D341Med (cell line): ENCODE measurements at regions not wholly inside any gene's neighbourhood (a gene's known extent, or its start where the extent isn't known, plus 50 kb on each side); places are given as distances from the start of the nearest gene placed in this dataset.

Experiments used
- DNase-seq: peaks from one replicate; pipeline ENCODE4 v3.0.0; 2012; ENCODE audit warnings: low spot score

DNA sequence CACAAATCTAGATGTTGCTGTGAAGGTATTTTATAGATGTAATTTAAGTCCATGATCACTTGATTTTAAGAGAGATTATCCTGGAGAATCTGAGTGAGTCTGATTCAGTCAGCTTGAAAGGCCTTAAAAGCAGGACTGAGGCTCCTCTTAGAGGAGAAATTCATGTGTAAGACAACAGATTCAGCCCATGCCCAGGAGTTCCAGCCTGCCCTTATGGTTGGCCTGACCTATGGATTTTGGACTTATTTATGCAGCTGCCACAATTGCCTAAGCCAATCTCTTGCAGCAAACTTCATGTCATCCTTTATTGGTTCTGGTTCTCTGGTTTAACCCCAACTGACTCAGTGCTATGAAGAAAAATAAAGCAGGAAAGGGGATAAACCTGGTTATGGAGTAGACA, 296.5 kb upstream of the RASGRP1 start:
- DNase-seq: no peak

DNA sequence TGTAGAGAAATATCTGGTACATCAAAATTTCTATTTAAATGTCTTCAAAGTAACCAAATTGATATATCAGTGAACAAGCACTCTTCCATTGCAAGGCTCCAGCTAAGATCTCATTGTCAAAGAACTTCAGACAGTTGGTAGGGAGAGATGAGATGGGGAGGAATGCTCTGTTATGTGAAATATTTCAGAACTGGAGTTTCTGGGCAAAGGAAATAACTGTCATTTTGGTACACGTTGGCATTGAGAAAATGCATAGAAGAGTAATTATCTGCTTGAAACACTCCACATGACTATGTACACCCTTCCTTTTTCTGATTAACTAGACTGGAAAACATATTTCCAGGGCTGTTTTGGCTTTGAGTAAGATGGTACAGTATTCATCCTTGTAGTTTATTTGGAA, 297.5 kb upstream of the RASGRP1 start:
- DNase-seq: no peak

DNA sequence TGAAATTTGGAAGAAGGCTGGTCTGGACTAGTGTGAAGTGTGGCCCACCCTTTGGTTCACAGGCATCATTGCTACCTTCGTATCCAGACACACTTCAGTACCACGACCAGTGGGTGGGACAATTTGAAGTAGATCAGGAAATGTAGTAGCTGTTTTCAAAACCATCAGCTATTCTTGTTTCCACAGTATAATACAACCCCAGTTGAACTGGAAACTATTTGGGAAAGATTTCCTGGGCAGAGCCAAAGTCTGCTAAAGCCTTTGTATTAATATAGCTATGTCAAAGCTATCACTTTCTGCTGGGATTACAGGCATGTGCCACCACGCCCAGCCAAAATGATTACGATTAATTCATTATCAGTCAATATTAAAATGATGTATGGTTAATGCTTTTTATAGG, 298.8 kb upstream of the RASGRP1 start:
- no peak for DNase-seq

DNA sequence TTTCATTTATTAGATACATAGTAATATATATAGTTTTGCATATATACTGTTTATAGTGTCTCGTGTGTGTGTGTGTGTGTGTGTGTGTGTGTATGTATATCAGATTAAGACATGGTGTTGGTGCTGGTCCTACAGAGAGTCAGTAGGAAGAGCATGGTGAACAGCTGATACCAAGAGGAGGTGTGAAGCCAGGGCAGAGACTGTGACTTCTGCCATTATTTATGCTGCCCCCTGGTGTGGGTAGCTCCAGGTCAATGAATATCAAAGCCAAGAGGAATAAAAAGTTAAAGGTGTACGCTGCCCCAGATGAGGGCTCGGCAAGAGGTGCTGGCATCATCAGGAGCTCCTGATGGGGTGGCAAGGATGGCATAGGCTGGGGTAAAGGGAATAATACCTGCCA, 299.5 kb upstream of the RASGRP1 start:
- no peak for DNase-seq

DNA sequence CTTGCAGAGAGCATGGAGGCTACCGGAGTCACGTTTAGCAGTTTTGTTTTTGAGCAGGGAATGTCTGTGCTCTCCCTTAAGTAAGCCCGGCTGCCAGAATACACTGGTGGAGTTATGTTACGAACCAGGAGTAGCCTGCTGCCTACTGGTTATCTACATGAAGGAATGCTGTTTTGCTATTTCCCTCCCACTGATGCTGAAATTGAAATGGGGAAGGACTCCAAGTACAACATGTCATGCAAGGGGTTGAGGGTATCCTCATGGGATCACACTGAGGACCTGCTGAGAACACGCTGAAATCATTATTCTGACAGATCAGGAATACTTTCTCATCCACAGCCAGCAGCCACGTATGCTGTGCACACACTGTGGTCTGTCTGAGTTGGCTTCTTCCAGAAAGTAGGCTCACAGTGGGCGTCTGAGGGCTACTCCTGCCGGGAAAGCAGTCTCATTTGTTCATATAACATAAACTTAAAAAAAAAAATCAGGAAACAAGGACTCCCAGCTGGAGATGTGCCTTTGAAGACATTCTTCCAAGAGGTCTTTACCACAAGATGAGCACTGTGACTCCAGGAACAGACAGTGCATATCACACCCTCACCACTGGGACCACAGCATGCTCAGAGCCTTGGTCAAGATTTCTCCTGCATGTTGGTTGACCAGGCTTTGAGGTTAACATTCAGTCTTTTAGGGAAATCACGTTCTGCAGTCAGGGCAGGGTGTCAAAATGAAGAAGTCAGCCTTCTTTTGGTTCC, 300.4 kb upstream of the RASGRP1 start:
- DNase-seq: no peak

DNA sequence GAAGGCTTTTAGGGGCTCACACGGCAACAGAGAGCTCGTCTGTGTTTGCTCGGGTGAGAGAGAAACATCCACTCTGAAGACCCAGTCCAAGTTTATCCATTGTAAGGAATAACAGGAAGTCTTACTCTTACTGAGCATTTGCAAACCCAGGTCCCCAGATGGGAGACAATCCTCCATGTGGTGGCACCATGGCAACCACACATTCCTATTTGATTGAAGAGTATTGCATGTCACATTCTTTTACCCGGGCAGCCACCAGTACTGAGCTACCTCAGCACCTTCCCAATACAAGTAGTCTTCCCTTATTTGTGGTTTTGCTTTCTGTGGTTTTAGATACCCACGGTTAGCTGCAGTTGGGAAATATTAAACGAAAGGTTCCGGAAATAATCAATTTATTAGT, 302.9 kb upstream of the RASGRP1 start:
- no peak for DNase-seq

DNA sequence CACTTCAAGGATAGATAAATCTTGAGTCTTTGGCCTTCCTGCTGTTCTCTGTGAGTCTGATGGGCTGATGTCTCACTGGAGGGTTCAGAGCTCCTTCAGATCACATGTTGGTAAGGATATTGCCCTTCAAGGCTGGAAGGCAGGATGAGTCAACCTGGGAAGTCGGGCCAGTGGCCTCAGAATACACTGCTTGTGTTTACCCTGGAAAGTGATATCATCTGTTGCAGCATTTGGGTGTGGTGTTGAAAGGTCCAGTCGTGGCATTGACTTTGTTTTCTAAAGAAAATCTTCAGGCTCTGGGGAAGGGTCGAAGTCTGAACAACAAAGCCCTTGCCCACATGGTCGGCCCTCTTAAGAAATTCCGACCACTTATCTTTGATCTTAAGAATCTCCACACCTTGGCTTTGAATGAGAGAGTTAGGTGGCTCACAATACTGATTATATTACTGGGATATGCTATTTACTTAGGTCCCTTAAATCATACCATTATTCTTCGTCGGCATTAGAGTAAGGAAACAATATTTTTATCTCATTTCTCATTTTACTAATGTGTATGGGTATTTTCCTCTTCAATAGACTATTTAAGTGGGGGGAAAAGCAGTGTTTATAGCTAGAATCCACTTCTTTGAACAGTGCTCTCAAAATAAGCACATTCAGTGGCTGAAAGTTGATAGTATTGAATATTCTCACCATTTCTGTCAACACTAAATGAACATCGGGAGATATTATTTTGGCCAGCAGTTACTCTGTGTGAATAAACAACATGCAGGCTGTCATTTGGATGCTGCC, 303.9 kb upstream of the RASGRP1 start:
- no peak for DNase-seq

DNA sequence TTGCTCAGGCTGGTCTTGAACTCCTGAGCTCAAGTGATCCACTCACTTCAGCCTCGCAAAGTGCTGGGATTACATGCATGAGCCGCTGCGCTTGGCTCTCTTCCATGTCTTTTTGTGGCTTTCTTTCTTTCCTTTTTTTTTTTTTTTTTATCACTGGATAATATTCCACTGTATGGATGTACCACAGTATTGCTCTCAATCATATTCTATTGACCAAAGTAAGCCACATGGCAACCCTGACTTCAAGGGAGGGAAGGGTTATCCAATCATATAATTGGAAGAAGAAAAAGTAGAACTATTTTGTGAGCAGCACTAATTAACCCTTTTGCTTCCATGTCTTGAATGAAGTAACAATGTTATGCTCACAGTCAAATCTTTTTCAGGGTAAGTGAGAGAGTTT, 307.0 kb upstream of the RASGRP1 start:
- no peak for DNase-seq

DNA sequence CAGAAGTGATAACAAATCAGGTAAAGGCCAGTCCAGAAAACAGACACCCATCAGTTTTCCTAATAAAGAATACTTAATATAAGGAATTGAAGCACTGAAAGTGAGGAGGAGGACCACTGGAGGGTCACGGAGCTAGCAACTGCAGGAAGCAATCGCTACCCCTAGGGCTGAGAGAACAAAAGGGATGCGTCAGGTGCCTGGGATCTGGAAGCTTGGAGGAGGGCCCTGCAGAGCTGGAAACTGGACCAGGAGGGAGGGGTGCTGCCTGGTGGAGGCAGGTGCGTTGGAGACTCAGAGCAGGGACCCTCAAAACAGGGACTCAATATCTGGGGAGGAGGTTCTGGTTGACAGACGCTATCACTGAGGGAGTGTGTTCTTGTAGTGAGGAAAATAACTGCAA, 308.1 kb upstream of the RASGRP1 start:
- no peak for DNase-seq

DNA sequence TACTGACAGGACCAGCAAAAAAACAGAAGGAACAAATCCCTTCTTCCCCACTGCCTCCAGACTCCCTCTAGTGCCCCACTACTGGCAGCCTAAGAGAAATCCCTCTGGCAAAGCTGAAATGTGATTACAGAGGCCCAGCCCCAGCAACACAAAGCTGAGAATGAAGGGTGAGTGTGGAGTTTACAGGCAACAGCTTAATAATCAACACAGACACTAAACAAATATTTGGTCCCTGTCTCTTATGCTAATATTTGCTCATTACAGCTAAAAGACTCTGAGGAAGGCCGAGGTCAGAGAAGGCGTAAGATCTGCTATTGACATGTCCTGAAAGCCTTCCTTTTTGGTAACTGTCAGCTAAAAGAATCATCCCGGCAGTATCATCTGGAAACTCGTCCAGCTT, 308.5 kb upstream of the RASGRP1 start:
- DNase-seq: no peak

DNA sequence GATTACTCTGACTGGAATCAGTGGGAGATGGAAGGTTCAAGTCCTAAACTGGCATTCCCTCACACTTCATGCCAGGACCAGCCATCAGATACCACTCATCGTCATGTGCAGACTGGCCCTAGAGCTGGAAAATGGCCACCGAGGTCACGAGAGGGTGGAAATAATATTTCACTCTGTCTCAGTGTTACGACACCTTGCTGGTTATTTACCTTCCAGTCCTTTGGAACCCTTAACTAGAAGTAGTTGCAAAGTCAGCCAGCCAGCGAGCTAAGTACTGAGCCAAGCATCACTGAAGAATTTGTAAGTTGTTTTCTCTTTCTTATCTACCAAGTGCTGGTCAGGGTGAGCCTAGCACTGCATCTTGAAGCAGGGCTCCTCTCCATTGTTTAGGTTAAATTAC, 309.9 kb upstream of the RASGRP1 start:
- no peak for DNase-seq

DNA sequence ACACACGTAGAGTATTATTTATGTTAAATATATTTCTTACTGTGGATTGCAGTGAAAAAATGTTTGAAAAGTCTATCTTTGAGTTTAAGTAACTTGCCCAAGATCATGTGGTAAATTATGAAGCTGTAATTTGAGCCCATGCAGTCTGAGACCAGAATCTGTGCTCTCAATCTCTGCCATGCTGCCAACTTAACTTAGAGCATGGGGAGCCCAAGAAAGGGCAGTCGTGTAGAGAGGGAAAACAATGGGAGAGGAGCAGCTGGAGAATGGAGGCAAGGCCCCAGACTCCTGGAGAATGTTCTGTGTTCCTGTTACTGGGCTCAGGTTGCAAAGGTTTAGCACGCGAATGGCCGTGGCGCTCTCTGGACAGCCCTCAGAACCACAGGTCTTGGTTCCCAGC, 311.6 kb upstream of the RASGRP1 start:
- no peak for DNase-seq

DNA sequence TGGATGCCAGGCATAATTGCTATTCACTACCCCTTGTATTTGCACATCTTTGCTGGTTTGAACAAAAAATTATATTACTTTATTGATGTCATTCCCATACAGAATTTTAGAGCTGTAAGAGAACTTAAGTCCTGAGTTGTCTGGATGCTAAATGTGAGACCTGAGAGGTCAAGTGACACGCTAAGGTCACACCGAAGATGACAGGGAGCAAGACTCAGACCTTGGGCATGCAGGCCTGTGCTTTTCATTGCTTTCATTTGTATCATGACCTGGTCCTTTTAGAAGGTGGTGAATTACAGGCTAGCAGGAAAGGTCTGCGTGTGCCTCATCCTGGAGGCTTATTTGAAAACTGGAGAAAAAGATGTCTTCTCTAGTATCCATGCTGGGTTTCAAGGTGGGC, 312.0 kb upstream of the RASGRP1 start:
- no peak for DNase-seq

DNA sequence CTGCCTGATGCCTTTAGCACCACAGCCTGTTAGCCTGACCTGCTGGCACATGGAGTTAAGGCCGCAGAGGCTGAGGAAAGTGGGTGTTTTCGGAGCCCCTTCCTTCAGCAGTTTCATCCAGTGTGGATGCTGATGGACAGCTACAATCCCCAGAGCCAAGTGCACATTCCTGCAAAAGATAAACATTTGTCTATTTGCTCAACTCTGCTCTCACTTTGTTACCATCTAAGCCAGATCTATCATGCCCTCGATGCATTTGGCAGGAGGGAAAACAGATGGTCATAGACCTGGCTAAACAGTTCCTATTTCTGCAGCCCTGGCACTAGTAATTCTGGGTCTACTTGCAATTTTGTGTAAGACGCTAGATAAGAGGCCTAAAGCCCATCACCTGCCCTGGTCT, 312.9 kb upstream of the RASGRP1 start:
- DNase-seq: no peak

DNA sequence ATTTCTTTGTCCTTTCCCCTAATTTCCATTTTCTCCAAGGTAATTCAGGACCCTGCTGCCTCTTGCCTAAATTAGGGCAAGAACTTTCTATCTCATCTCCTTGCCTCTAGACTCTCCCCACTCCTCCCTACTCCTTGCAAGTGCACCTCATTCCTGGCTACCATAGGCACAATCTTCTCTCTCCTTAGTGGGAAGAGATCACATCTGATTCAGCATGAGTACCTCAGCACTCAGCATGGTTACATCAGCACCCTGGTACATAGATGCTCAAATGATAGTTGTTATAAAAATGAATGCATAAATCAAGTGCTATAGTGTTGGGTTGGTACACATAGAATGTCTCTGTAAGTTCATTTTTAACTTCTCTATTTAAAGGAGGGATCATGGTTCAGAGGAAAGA, 313.4 kb upstream of the RASGRP1 start:
- DNase-seq: no peak

DNA sequence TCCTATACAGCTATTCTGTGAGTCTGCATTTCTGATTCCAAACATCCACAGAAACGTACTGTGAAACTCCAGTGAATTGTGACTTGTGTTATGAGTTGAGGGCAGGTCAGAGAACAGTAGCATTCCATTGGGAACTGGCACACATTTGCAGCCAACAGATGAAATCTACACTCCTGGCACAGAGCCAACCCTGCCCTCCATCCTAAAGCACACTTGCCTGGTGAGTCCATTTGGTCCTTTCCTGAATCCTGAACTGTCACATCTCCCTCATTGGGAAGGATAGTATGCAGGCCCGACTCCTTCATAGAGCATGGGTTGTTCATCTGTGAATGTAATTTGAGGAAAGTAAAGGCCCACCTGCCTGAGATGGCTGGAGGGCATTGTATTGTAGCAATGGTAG, 314.3 kb upstream of the RASGRP1 start:
- DNase-seq: no peak

DNA sequence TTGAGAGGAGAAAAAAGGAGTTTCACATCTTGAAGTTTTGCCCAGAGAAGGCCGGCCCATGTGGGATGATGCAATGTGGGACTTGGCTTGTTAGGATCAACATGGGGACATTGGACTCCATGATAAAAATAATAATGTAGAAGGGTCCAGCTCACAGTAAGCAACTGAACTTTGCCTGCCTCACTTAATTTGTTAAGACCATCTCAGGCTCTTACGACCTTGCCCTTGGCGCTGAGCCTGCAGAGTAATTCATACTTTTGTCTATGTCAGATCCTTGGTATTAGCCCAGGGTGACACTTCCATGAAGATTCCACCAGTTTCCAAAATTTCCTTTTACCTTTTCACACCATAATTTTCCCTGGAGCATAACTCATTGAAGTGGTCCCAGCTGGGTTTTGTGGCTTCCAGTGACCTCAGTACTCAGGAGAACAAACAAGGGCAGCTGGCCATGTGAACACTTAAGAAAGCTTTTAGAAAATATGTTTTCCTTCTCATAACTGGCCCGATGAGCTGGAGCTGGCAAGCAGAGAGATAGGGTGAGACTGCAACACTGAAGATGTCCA, 315.4 kb upstream of the RASGRP1 start:
- no peak for DNase-seq

DNA sequence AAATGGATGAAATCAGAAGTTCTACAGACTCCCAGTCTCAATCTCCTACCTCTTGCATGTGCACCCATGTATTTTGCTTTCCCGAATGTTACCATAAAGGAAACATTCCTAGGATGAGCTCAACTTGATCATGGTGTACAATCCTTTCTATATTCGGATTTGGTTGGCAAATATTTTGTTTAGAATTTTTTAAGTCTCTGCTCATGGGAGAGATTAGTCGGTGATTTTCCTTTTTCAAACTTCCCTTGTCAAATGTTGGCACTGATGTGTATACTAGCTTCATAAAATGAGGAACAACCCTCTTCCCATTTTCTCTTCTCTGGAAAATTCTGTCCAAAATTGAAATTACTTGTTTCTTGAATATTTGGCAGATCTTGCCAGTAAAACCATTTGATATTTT, 317.6 kb upstream of the RASGRP1 start:
- no peak for DNase-seq

DNA sequence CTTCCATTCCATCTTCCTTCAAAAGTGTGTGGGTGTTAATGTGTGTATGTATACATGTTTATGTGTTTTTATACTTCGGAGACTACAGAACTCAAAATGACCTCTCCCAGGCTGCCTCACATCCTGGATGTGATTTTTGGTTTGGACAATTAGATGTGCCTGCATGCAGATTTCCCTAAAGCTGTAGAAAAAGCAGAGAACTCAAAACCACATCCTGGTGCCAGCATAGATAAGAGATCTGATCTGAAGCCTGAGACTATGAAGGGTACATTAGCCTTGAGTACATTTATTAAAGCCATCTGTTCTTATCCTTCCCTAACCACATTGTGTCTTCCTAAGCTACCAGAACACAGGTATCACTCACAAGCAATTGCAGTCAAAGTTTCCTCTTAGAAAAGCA, 319.4 kb upstream of the RASGRP1 start:
- DNase-seq: no peak

DNA sequence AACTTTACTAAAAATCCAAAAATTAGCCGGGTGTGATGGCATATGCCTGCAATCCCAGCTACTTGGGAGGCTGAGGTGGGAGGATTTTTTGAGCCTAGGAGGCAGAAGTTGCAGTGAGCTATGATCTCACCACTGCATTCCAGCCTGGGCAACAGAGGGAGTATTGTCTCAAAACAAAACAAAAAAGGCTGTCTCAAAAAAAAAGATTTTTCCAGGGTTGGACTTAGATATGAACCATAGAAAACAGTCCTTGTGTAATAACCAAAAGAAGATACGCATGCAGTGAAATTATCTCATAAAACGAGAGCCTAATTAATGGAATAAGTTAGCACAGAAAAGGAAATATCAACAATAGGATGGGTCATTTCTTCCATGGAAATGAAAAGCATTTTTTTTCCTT, 320.4 kb upstream of the RASGRP1 start:
- no peak for DNase-seq

DNA sequence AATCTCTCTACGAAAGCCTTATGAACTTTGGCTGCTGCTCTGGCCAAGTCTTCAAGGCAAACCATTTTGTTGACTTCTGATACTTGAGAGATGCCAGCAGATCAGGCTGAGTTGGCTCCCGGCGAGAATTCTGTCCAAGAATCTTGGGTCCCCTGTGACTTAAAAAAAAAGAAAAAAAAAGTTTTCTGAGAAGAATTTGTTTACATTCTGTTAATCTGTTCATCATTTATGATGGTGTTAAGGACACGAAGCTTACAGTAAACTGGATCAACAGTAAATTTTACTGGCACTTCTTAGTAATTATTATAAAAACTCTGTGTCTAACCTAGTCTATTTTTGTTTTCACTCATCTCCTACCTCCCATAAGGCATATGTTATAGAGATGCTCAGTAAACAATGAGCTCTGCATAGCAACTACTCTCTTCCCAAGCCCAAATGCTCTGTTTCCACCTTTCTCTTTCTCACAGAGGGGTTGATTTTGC, 320.9 kb upstream of the RASGRP1 start:
- DNase-seq: no peak

DNA sequence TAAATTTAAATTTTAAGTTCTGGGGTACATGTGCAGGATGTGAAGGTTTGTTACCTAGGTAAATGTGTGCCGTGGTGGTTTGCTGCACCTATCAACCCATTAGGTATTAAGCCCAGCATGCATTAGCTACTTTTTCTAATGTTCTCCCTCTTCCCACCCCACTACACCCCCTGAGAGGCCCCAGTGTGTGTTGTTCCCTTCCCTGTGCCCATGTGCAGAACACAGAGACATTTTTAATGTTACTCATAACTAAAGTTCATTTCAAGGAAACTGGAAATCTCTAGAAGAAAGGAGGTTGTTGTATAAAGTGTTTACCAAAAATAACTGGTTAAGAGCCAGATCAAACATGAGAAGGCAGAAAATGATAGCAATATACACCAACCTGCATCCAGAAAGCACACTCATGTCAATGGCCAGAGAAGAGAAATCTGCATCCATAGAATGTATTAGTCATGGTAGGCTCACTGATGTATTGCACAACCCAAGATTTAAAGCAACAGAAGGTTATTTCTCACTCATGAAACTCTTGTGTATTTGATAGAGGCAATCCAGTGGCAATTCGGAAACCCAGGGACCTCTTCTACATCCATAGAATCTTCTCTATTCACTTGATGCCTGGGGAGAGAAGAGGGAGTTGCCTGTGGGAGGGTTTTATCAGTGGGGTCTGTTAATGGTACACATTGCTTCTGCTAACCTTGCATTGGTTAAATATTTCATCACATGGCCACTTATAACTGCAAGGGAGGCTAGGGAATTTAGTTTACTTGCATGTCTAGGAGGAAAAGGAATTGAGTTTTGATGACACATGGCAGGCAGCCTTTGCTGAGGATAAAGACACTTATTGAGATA, 321.9 kb upstream of the RASGRP1 start:
- DNase-seq: no peak
